Pons (tissue), 1 donor: ENCODE measurements at regions not wholly inside any gene's neighbourhood (a gene's known extent, or its start where the extent isn't known, plus 50 kb on each side); places are given as distances from the start of the nearest gene placed in this dataset.

Experiments used
- DNase-seq: peaks from one replicate; pipeline ENCODE4 v3.0.0-alpha.2; 2016; ENCODE audit warnings: low spot score

GRCh38 chr2:74735009-74735408 lies 81.0 kb downstream of the SEMA4F start:
- no peak for DNase-seq

- no peak for DNase-seq
Observed at GRCh38 chr2:74735564-74735963, 81.5 kb downstream of the SEMA4F start.

GRCh38 chr2:74736589-74736988 lies 82.5 kb downstream of the SEMA4F start:
- DNase-seq = no peak

- no peak for DNase-seq
Observed at GRCh38 chr2:74738586-74738985, 84.5 kb downstream of the SEMA4F start.

- no peak for DNase-seq
Observed at GRCh38 chr2:74739129-74739528, 85.1 kb downstream of the SEMA4F start.

GRCh38 chr2:74739733-74740241 lies 85.7 kb downstream of the SEMA4F start:
- DNase-seq = no peak

- DNase-seq = no peak
Observed at GRCh38 chr2:74740395-74740740, 86.3 kb downstream of the SEMA4F start.

- no peak for DNase-seq
Observed at GRCh38 chr2:74740741-74741431, 86.8 kb downstream of the SEMA4F start.

GRCh38 chr2:74741629-74742028 lies 87.6 kb downstream of the SEMA4F start:
- DNase-seq = no peak

- no peak for DNase-seq
Observed at GRCh38 chr2:74742471-74742870, 88.4 kb downstream of the SEMA4F start.

GRCh38 chr2:74743039-74743438 lies 89.0 kb downstream of the SEMA4F start:
- no peak for DNase-seq

- DNase-seq = no peak
Observed at GRCh38 chr2:74743778-74744177, 89.7 kb downstream of the SEMA4F start.

GRCh38 chr2:74744731-74745515 lies 89.0 kb upstream of the HK2 start:
- DNase-seq = no peak

GRCh38 chr2:74745766-74746165 lies 88.2 kb upstream of the HK2 start:
- no peak for DNase-seq

- DNase-seq = no peak
Observed at GRCh38 chr2:74746480-74746879, 87.4 kb upstream of the HK2 start.

GRCh38 chr2:74747411-74748080 lies 86.4 kb upstream of the HK2 start:
- no peak for DNase-seq

- no peak for DNase-seq
Observed at GRCh38 chr2:74748665-74749064, 85.3 kb upstream of the HK2 start.

- no peak for DNase-seq
Observed at GRCh38 chr2:74749432-74749831, 84.5 kb upstream of the HK2 start.

GRCh38 chr2:74751981-74752851 lies 81.7 kb upstream of the HK2 start:
- no peak for DNase-seq

GRCh38 chr2:74755386-74755785 lies 78.5 kb upstream of the HK2 start:
- DNase-seq = no peak

GRCh38 chr2:74756356-74756890 lies 77.5 kb upstream of the HK2 start:
- DNase-seq = no peak

- no peak for DNase-seq
Observed at GRCh38 chr2:74759986-74760385, 73.9 kb upstream of the HK2 start.
